Activated T-cell treated with anti-CD3 and anti-CD28 coated beads for 24 hours (primary cell): ENCODE measurements at regions not wholly inside any gene's neighbourhood (a gene's known extent, or its start where the extent isn't known, plus 50 kb on each side); places are given as distances from the start of the nearest gene placed in this dataset.

Source experiments
- DNase-seq: peaks from one replicate; pipeline ENCODE4 v3.0.0-alpha.2; 2020; ENCODE audit warnings: low read depth

DNA sequence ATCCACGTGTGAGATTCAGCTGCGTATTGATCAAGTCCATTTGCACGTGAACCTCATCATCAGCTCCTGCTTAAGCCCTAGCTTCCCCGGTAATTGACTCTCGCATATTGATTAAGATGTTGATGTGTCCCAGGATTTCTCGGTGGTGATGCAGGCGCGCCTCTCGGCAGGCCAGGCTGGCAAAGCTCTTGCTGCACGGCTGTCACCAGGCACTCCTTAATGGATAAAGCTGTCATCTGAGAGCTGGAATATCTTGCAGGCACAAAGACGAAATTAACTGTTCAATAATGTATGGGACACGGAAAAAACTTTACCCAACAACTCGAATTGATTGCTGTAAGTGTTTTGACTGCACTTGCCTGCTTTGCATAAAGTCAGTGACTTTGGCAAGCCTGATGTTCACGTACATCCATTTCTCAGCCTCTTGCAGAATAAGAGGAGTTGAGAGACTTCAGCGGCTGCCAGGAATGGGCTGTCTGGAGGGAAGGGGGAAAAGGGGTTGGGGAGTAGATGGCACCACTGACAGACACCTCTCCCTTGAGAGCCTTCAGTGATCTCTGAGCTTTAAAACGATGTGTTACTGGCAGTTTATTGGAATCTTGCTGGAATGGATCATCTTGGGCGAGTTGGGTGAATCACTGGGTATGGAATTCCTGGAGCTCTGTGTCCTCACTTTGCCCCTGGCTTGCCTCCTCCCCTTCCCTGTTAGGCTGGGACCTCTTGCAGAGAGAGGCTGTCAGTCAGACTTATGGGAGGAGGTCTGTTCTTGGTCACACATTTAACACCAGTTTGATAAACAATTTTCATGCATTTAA lies 650.3 kb downstream of the CCDC171 start:
- DNase-seq: no peak

DNA sequence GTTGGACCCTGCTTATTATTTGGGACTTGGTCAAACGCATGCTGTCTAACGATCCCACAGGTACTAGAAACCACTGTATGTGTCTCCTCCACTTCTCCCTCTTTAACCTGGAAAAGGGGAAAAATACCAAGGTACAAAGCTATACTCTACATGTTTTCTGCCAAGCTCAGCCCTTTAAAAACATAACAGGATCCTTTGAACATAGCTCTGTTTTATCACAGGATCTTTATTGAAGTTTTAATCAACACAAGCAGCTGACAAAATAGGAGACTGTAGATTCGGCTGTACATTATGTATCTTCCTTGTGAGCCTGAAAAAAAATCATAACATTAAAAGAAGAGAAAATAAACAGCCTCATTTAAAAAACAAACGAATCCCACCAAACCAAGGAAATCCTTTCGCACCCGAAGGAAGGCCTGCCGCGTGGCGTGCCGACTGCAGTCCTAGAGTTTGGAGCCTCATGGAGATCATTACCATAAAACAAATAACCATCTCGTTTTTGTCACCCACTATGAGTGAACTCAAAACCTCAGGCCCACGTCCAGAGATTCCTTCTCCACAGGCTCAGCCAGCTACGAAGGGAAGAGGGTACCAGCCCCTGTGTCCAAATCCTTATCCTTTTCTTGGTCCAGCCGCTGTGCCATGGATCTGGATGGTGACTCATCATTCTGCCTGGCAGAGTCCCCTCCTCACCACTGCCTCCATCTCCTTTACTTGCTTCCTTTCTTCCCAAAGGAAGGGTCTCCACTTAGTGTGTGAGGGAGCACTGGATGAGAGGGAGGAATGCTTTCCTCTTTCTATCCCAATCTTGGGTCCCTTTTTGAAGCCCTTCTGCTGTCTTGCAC lies 651.1 kb downstream of the CCDC171 start:
- DNase-seq: no peak

DNA sequence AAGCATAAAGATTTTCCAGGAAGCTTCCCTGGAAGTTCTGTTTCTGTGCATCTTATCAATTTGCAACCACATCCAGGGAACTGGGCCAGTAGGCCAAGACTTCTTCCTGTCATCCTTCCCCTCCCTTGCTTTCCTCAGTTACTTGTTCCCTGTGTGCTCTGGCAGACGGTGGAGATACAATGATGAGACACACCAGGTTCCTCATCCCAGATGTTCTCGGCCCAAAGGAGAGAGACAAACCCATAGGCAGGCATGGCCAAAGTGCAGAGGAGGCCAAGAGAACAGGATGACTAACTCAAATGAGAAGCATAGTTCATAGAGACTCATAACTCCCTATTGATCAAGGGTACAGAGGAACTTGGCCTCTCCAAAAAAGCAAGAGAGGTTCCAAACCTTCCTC lies 652.6 kb downstream of the CCDC171 start:
- no peak for DNase-seq

DNA sequence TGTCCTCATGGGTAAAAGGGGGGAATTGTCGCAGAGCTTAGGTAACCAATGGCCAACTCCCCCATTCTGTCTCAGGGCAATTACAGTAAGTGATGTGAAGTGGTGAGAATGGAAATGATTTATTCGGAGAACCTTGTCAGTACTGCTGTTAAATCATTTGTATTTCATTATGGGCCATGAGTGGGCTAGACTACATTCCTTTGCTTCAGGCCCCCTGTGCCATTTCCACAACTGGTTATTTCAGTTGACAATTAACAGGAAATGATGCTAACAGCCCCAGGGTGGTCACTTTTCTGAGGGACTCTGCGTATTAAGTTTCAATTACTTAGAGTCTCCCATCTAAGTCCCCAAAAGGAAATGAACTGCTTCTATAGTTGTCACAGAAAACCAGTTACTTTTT lies 653.7 kb downstream of the CCDC171 start:
- no peak for DNase-seq

GRCh38 chr9:16207161-16207560 lies 654.3 kb downstream of the CCDC171 start:
- DNase-seq: no peak

DNA sequence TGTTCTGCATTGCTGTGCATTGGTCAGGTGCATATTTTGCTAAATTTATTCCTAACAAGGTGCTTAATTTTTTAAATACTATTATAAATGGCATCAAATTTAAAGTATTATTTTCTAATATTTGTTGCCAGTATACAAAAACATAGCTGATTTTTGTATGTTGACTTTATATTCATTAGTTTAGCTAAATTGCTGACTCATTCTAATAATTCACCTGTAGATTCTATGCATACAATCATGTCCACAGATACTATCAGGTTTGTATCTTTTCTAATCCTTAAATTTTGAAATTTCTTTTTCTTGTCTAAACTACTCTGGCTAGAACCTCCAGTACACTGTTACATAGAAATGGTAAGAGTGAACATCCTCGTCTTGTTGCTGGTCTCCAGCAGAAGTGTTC lies 657.6 kb downstream of the CCDC171 start:
- DNase-seq: no peak

DNA sequence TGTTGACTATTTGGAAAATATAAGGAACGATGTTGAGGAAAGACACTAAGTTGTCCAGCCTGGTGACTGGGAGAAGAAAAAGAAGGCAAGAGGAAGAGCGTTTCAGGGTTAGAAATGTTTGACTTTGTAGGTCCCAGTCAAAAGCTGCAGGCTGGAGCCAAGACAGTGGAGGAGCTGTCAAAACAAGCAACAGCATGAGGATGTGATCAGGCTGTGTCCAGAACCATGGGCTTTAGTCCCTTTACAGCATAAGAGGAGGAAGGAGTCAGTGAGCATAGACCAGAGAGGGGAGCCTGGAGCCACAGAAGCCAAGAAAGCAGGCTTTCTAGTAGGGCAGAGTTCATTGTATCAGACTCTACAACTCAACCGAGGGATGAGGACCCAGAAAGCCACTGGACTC lies 658.5 kb downstream of the BNC2 start:
- no peak for DNase-seq

- no peak for DNase-seq
These were observed 656.5 kb downstream of the BNC2 start for GRCh38 chr9:16213781-16214515.

DNA sequence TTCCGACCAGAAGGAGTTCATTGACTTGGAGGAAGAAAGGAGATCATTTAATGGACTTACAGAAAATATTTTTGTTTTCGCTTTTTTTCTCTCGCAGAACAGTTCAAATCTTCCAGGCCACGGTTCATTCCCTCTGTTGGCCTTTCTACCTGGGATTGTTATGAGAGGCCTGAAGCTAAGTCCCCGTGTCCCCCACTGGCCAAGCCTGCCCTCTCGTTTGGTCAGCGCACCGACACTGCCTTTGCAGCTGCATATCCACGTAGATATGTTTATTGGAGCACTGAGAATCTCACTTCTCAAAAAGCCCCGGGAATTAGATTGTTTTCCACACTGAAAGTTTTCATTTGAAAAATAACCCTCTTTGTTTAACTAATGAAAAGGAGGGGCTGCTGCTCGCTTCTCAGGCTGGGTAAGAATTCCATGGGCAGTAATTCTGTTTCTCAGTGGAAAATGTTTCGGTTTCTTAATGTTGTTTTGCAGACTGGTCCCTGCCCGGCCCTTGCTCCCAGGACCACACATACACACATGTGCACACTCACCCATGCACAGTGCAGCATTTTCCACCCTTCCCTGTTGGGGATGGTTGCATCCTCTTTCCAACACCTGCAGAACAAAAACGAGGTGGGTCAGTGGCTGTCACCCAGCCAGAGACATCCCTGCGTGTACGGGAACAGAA lies 655.7 kb downstream of the BNC2 start:
- no peak for DNase-seq

GRCh38 chr9:16215353-16215680 lies 655.2 kb downstream of the BNC2 start:
- no peak for DNase-seq

- DNase-seq: no peak
These were observed 652.3 kb downstream of the BNC2 start for GRCh38 chr9:16217943-16218701.

DNA sequence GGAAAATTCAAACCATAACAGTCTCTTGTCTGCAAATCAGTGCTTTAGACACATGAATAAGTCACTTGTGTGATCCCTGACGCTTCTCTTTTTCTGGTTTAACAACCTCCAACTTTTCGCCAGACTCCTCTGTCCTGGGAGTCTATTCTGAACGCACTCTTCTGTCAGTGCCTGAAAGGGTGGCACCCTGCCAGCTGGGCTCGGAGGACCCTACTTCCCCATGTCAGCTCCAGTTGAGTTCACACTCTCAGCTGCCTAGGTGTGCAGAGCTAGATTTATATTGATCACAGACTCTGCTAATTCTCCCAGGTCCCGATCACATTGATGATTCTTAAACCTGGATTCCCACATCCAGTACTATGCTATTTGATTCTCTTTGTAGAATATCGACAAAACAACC lies 649.1 kb downstream of the BNC2 start:
- no peak for DNase-seq

- no peak for DNase-seq
These were observed 648.5 kb downstream of the BNC2 start for GRCh38 chr9:16221822-16222547.

DNA sequence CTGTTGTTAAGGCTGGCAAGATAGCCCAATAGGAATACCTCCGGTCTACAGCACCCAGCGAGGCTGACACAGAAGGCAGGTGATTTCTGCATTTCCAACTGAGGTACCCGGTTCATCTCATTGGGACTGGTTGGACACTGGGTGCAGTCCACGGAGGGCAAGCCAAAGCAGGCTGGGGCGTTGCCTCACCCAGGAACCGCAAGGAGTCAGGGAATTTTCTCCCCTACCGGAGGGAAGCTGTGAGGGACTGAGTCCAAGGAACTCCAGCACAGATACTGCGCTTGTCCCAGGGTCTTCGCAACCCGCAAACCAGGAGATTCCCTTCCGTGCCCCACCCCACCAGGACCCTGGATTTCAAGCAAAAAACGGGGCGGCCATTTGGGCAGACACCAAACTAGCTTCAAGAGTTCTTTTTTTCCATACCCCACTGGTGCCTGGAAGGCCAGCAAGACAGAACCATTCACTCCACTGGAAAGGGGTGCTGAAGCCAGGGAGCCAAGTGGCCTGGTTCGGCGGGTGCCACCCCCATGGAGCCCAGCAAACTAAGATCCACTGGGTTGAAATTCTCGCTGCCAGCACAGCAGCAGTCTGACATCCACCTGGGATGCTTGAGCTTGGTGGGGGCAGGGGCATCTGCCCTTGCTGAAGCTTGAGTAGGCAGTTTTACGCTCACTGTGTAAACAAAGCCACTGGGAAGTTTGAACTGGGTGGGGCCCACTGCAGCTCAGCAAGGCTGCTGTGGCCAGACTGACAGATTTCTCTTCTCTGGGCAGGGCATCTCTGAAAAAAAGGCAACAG lies 647.2 kb downstream of the BNC2 start:
- no peak for DNase-seq

- DNase-seq: no peak
These were observed 639.7 kb downstream of the BNC2 start for GRCh38 chr9:16230731-16231130.

GRCh38 chr9:16236311-16236710 lies 634.2 kb downstream of the BNC2 start:
- DNase-seq: no peak

DNA sequence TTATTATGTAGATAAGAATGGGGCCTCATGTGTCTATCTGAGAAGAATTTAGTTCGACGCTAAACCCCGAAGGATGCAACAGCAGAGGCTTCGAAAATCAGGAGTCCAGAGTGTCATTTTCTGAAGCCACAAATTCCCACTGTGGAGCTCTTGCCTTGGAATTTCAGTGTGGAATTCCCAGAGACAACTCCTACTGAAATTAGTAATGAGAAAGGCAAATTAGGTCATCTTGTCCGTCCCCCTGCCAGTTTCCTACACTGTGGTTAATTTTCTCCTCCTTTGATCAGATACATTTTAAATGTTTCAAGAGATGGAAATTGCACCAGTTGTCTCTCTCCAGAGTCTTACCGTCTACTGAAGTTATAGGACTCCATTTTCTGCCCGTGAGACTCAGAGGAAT lies 633.6 kb downstream of the BNC2 start:
- DNase-seq: no peak

DNA sequence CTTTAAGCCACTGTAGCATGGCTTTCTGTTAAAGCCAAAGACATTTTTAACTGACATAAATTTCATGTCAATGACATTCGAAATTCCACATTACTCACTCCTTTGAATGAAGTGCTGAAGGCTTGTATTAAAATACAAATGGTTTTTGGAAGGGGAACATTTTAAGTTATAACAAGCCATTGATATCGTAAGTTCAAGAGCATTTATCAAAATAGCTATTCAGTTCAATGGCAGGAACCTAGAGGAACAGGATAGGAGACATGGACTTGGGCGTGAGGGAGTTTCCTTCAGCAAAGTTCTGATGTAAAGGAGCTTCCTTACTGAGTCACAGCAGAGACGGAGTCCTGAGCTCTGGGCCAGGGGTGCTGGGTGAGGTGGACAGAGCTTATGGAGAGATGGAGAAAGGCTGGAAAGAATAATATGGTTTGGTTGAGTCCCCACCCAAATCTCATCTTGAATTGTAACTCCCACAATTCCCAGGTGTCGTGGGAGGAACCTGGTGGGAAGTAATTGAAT lies 631.8 kb downstream of the BNC2 start:
- no peak for DNase-seq

DNA sequence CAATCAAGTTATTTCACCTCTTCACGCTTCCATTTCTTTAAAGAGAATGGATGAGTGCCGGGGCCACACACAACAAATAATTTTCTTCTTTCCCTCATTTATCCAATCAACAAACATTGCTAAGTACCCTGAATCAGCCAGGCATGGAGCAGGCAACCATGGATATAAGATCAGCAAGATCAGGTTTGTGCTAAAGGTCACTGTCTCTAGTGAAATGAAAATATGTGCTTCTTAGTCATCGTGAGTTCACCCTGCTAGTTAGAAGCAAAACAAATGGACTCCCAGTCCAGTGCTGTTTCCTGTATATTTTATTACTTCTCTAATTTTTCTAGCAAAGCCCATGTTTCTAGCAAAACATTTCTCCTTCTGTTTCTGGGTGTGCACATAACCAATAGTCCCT lies 629.2 kb downstream of the BNC2 start:
- no peak for DNase-seq

- no peak for DNase-seq
These were observed 626.7 kb downstream of the BNC2 start for GRCh38 chr9:16243798-16244197.
